HG03520 (cell line): ENCODE measurements at regions not wholly inside any gene's neighbourhood (a gene's known extent, or its start where the extent isn't known, plus 50 kb on each side); places are given as distances from the start of the nearest gene placed in this dataset.
A peak's percentile ranks its signal among the peaks of the same experiment; 100 is the strongest.
"Not testable (repeated sequence)": the region's sequence is repeated elsewhere in the genome, so short reads cannot be mapped to it uniquely, and the experiment has no call there.

Experiments used
- ATAC-seq: cut with Tn5 transposase; IDR thresholded peaks from one replicate; pipeline ENCODE4 v1.9.1; 2021; ENCODE audit warnings: mild to moderate bottlenecking, moderate library complexity; ENCODE audit not compliant: unreplicated experiment

- no peak for ATAC-seq
These were observed 249.7 kb upstream of the DAB2 start for GRCh38 chr5:39674209-39675082.

GRCh38 chr5:39671561-39671961 lies 246.8 kb upstream of the DAB2 start:
- no peak for ATAC-seq

- ATAC-seq, result no peak
These were observed 246.2 kb upstream of the DAB2 start for GRCh38 chr5:39670955-39671354.

GRCh38 chr5:39670391-39670790 lies 245.6 kb upstream of the DAB2 start:
- no peak for ATAC-seq

- no peak for ATAC-seq
These were observed 244.2 kb upstream of the DAB2 start for GRCh38 chr5:39668980-39669379.

- ATAC-seq, result no peak
These were observed 240.5 kb upstream of the DAB2 start for GRCh38 chr5:39665328-39665727.

- no peak for ATAC-seq
These were observed 238.2 kb upstream of the DAB2 start for GRCh38 chr5:39662945-39663344.

GRCh38 chr5:39661026-39661779 lies 236.4 kb upstream of the DAB2 start:
- no peak for ATAC-seq

GRCh38 chr5:39660020-39660419 lies 235.2 kb upstream of the DAB2 start:
- ATAC-seq, result no peak

GRCh38 chr5:39658866-39659265 lies 234.1 kb upstream of the DAB2 start:
- no peak for ATAC-seq

GRCh38 chr5:39657943-39658342 lies 233.2 kb upstream of the DAB2 start:
- no peak for ATAC-seq

- ATAC-seq, result no peak
These were observed 231.8 kb upstream of the DAB2 start for GRCh38 chr5:39656600-39656999.

GRCh38 chr5:39654715-39655114 lies 229.9 kb upstream of the DAB2 start:
- ATAC-seq, result no peak

GRCh38 chr5:39652481-39652880 lies 227.7 kb upstream of the DAB2 start:
- ATAC-seq, result not testable (repeated sequence)

- no peak for ATAC-seq
These were observed 227.3 kb upstream of the DAB2 start for GRCh38 chr5:39652036-39652435.

- no peak for ATAC-seq
These were observed 225.4 kb upstream of the DAB2 start for GRCh38 chr5:39650008-39650762.

- no peak for ATAC-seq
These were observed 224.1 kb upstream of the DAB2 start for GRCh38 chr5:39648848-39649227.

- no peak for ATAC-seq
These were observed 223.5 kb upstream of the DAB2 start for GRCh38 chr5:39648085-39648847.

- ATAC-seq, result peak; percentile 91
These were observed 215.8 kb upstream of the DAB2 start for GRCh38 chr5:39640552-39640951.

- no peak for ATAC-seq
These were observed 214.9 kb upstream of the DAB2 start for GRCh38 chr5:39639618-39640089.

GRCh38 chr5:39638813-39639212 lies 214.0 kb upstream of the DAB2 start:
- no peak for ATAC-seq
